GM23338 (cell line): ENCODE measurements at regions not wholly inside any gene's neighbourhood (a gene's known extent, or its start where the extent isn't known, plus 50 kb on each side); places are given as distances from the start of the nearest gene placed in this dataset.

ENCODE experiments used
- ATAC-seq: fragments of 200-7000 bp; cut with Tn5 transposase; 3 replicates; pipeline ENCODE4 v1.9.1; 2020
- DNase-seq: peaks from one replicate; pipeline ENCODE4 v3.0.0-alpha.2; 2015; ENCODE audit warnings: low spot score
- H2AFZ ChIP-seq: fragments of 200-600 bp; sonication (generic); 2 replicates; pipeline ENCODE4 v1.8.0; 2016; ENCODE audit warnings: antibody characterized with exemption, mild to moderate bottlenecking, moderate library complexity
- H3F3A ChIP-seq: fragments of 200-600 bp; sonication (generic); replicated peaks from 2 replicates; pipeline ENCODE4 v1.8.0; 2017; ENCODE audit warnings: antibody characterized with exemption, mixed run types, low read depth
- H3K27ac ChIP-seq: fragments of 200-600 bp; sonication (generic); 2 replicates; pipeline ENCODE4 v1.6.1; 2016; ENCODE audit warnings: low read depth
- H3K27me3 ChIP-seq: fragments of 200-600 bp; sonication (generic); 2 replicates; pipeline ENCODE4 v1.8.0; 2016; ENCODE audit warnings: mild to moderate bottlenecking, mixed run types, moderate library complexity; ENCODE audit not compliant: insufficient read depth
- H3K36me3 ChIP-seq: fragments of 200-600 bp; sonication (generic); 2 replicates; pipeline ENCODE4 v1.8.0; 2016; ENCODE audit warnings: mild to moderate bottlenecking; ENCODE audit not compliant: insufficient read depth
- H3K4me1 ChIP-seq: fragments of 200-600 bp; sonication (generic); 2 replicates; pipeline ENCODE4 v1.8.0; 2016; ENCODE audit warnings: mild to moderate bottlenecking, moderate library complexity; ENCODE audit not compliant: insufficient read depth
- H3K4me2 ChIP-seq: fragments of 200-600 bp; sonication (generic); 2 replicates; pipeline ENCODE4 v1.7.1; 2017; ENCODE audit warnings: mixed run types
- H3K4me3 ChIP-seq: fragments of 200-600 bp; sonication (generic); 2 replicates; pipeline ENCODE4 v1.6.1; 2016; ENCODE audit warnings: mixed run types
- H3K79me2 ChIP-seq: fragments of 200-600 bp; sonication (generic); replicated peaks from 2 replicates; pipeline ENCODE4 v1.8.0; 2017; ENCODE audit warnings: mild to moderate bottlenecking; ENCODE audit not compliant: insufficient read depth
- H3K9me2 ChIP-seq: fragments of 200-600 bp; sonication (generic); 2 replicates; pipeline ENCODE4 v1.8.0; 2017; ENCODE audit not compliant: insufficient read depth
- H4K20me1 ChIP-seq: fragments of 200-600 bp; sonication (generic); replicated peaks from 2 replicates; pipeline ENCODE4 v1.8.0; 2017; ENCODE audit warnings: mild to moderate bottlenecking; ENCODE audit not compliant: insufficient read depth
- H3K27ac Mint-ChIP-seq: 2 replicates; pipeline ENCODE4 v1.8.0; 2020; ENCODE audit warnings: inconsistent platforms, mild to moderate bottlenecking, moderate library complexity, mixed read lengths
- H3K27me3 Mint-ChIP-seq: 3 replicates; pipeline ENCODE4 v1.8.0; 2022; ENCODE audit warnings: low read depth, mild to moderate bottlenecking, moderate library complexity, mixed read lengths, inconsistent platforms; ENCODE audit not compliant: insufficient read depth, poor library complexity
- H3K36me3 Mint-ChIP-seq: 3 replicates; pipeline ENCODE4 v1.8.0; 2021; ENCODE audit warnings: low read depth, mild to moderate bottlenecking, inconsistent platforms, moderate library complexity, mixed read lengths
- H3K4me1 Mint-ChIP-seq: 3 replicates; pipeline ENCODE4 v1.8.0; 2020; ENCODE audit warnings: mild to moderate bottlenecking, inconsistent platforms, mixed read lengths
- H3K4me3 Mint-ChIP-seq: 3 replicates; pipeline ENCODE4 v1.8.0; 2021; ENCODE audit warnings: moderate library complexity, mild to moderate bottlenecking, inconsistent platforms, mixed read lengths
- H3K9me3 Mint-ChIP-seq: 3 replicates; pipeline ENCODE4 v1.8.0; 2020; ENCODE audit warnings: moderate library complexity, mild to moderate bottlenecking, inconsistent platforms, mixed read lengths
- CREB1 ChIP-seq: fragments of 250-450 bp; sonication (Bioruptor Pico); IDR thresholded peaks from 2 replicates; pipeline ENCODE4 v1.5.0; 2020; ENCODE audit warnings: low read depth, mild to moderate bottlenecking, moderate library complexity
- CTCF ChIP-seq, 2 experiments: fragments of 200-600 bp in 1 of 2; sonication (generic) in 1 of 2; conservative IDR thresholded peaks; 2 replicates each; pipeline versions ENCODE4 v1.5.1 to v1.6.1; 2016 to 2017; ENCODE audit warnings: antibody characterized with exemption in 2 of 2, low read depth in 2 of 2, mild to moderate bottlenecking in 2 of 2, moderate library complexity in 1 of 2
- ETS1 ChIP-seq: IDR thresholded peaks from 2 replicates; pipeline ENCODE4 v1.6.1; 2016; ENCODE audit warnings: antibody characterized with exemption
- EZH2 ChIP-seq: fragments of 200-600 bp; sonication (generic); IDR thresholded peaks from one replicate; pipeline ENCODE4 v1.8.0; 2017; ENCODE audit warnings: antibody characterized with exemption, mild to moderate bottlenecking, low read depth; ENCODE audit not compliant: unreplicated experiment
- EZH2phosphoT487 ChIP-seq: fragments of 200-600 bp; sonication (generic); IDR thresholded peaks from one replicate; pipeline ENCODE4 v1.8.1; 2018; ENCODE audit warnings: antibody characterized with exemption; ENCODE audit not compliant: unreplicated experiment
- JUNB ChIP-seq: IDR thresholded peaks from one replicate; pipeline ENCODE4 v1.6.1; 2016; ENCODE audit warnings: antibody characterized with exemption; ENCODE audit not compliant: unreplicated experiment
- NANOG ChIP-seq: IDR thresholded peaks from 2 replicates; pipeline ENCODE4 v1.6.1; 2016; ENCODE audit warnings: antibody characterized with exemption, borderline replicate concordance
- POLR2AphosphoS5 ChIP-seq: IDR thresholded peaks from 2 replicates; pipeline ENCODE4 v1.6.1; 2016; ENCODE audit warnings: antibody characterized with exemption, low read depth
- REST ChIP-seq: IDR thresholded peaks from one replicate; pipeline ENCODE4 v1.6.1; 2018; ENCODE audit warnings: antibody characterized with exemption; ENCODE audit not compliant: unreplicated experiment
- STAT1 ChIP-seq: IDR thresholded peaks from one replicate; pipeline ENCODE4 v1.6.1; 2016; ENCODE audit warnings: antibody characterized with exemption; ENCODE audit not compliant: unreplicated experiment
- ZNF114 ChIP-seq: fragments of 250-450 bp; sonication (Bioruptor Pico); IDR thresholded peaks from 2 replicates; pipeline ENCODE4 v1.5.0; 2020; ENCODE audit warnings: mild to moderate bottlenecking, moderate library complexity
- ZNF331 ChIP-seq: fragments of 250-450 bp; sonication (Bioruptor Pico); IDR thresholded peaks from 2 replicates; pipeline ENCODE4 v1.5.0; 2020; ENCODE audit warnings: low read depth, mild to moderate bottlenecking, moderate library complexity
- ZNF462 ChIP-seq: fragments of 250-450 bp; sonication (Bioruptor Pico); IDR thresholded peaks from 2 replicates; pipeline ENCODE4 v1.5.0; 2020; ENCODE audit warnings: mild to moderate bottlenecking, moderate library complexity

- no peak overlapping the region for H3K4me3 Mint-ChIP-seq
- no peak overlapping the region for H3K27ac Mint-ChIP-seq
- Histone ChIP-seq H2AFZ (no peak overlapping the region), H3K27ac (no peak overlapping the region), H3K27me3 (no peaks in the 10 kb centered on the region), H3K4me1 (no peaks in the 10 kb centered on the region), H4K20me1 (no peaks in the 10 kb centered on the region), H3K4me2 (no peak overlapping the region), H3F3A (no peaks in the 10 kb centered on the region), H3K9me2 (no peaks in the 10 kb centered on the region), H3K79me2 (no peaks in the 10 kb centered on the region), H3K36me3 (no peaks in the 10 kb centered on the region), H3K4me3 (no peak overlapping the region)
- no peak for DNase-seq
- H3K27me3 Mint-ChIP-seq = no peaks in the 10 kb centered on the region
- TF ChIP-seq EZH2phosphoT487 = no peak
- no peak for TF ChIP-seq EZH2
- no peak for TF ChIP-seq ZNF331 (CRISPR knock-in tag)
- TF ChIP-seq JUNB = no peak
- TF ChIP-seq STAT1 = no peak
- no peak for TF ChIP-seq ETS1
- no peak for TF ChIP-seq CREB1 (CRISPR knock-in tag)
- no peak for TF ChIP-seq NANOG
- no peak for TF ChIP-seq REST
- no peak for TF ChIP-seq ZNF114 (CRISPR knock-in tag)
- no peak for TF ChIP-seq POLR2AphosphoS5
- TF ChIP-seq ZNF462 (CRISPR knock-in tag) = no peak
- no peak for TF ChIP-seq CTCF (conservative IDR thresholded peaks at IDR 0.05; ENCODE audit: low read depth in 2 of 2)
- H3K9me3 Mint-ChIP-seq = no peaks in the 10 kb centered on the region
- no peak for ATAC-seq
- H3K36me3 Mint-ChIP-seq = no peaks in the 10 kb centered on the region
- no peaks in the 10 kb centered on the region for H3K4me1 Mint-ChIP-seq
Measured at GRCh38 chr4:33437406-33437805, 2717.2 kb downstream of the PCDH7 start.
